IMR-90 (cell line): ENCODE measurements at regions not wholly inside any gene's neighbourhood (a gene's known extent, or its start where the extent isn't known, plus 50 kb on each side); places are given as distances from the start of the nearest gene placed in this dataset.

ENCODE experiments used
- ATAC-seq: fragments of 200-7000 bp; cut with Tn5 transposase; 2 replicates; pipeline ENCODE4 v1.9.1; 2020; ENCODE audit warnings: low read depth, mild to moderate bottlenecking, moderate library complexity
- BruUV-seq: library from RNA; stranded (reverse); fragments of 400-500 nt; replicated peaks from 2 replicates; lab custom pipeline; 2021; lab: Mats Ljungman, UMichigan
- CTCF ChIA-PET: fragments of 300-600 bp; formaldehyde crosslinking; extraction: SDS; loops from one replicate; lab custom pipeline; 2021; ENCODE audit warnings: antibody characterized with exemption; lab: Yijun Ruan, JAX
- POLR2A ChIA-PET: fragments of 300-600 bp; sonication (Branson Sonifier 250); formaldehyde crosslinking; loops from one replicate; lab custom pipeline; 2022; ENCODE audit warnings: antibody characterized with exemption; ENCODE audit not compliant: unreplicated experiment; lab: Charles Lee
- DNase-seq: peaks from one replicate; pipeline ENCODE4 v3.0.0; 2013
- H2AFZ ChIP-seq: replicated peaks from 2 replicates; pipeline ENCODE3; 2013; ENCODE audit warnings: low read length, mild to moderate bottlenecking; ENCODE audit not compliant: poor library complexity
- H2AK5ac ChIP-seq: 2 replicates; pipeline ENCODE4 v1.6.1; 2013; ENCODE audit warnings: low read depth, low read length, inconsistent platforms
- H2AK9ac ChIP-seq: replicated peaks from 2 replicates; pipeline ENCODE3; 2013; ENCODE audit warnings: mild to moderate bottlenecking, low read depth, low read length, moderate library complexity; ENCODE audit not compliant: poor library complexity
- H2BK120ac ChIP-seq: 2 replicates; pipeline ENCODE4 v1.6.1; 2013; ENCODE audit warnings: low read depth, low read length, inconsistent platforms
- H2BK15ac ChIP-seq: 3 replicates; pipeline ENCODE4 v1.6.1; 2013; ENCODE audit warnings: low read depth, low read length, inconsistent platforms
- H2BK20ac ChIP-seq: 2 replicates; pipeline ENCODE4 v1.6.1; 2013; ENCODE audit warnings: low read depth, mild to moderate bottlenecking, inconsistent platforms, low read length, moderate library complexity
- H2BK5ac ChIP-seq: 2 replicates; pipeline ENCODE4 v1.6.1; 2013; ENCODE audit warnings: mild to moderate bottlenecking, low read depth, low read length, inconsistent platforms; ENCODE audit not compliant: poor library complexity, severe bottlenecking
- H3K14ac ChIP-seq: replicated peaks from 2 replicates; pipeline ENCODE4 v1.6.1; 2013; ENCODE audit warnings: low read depth, low read length, inconsistent platforms
- H3K18ac ChIP-seq: 2 replicates; pipeline ENCODE4 v1.6.1; 2013; ENCODE audit warnings: low read depth, low read length, control low read depth
- H3K23ac ChIP-seq: 2 replicates; pipeline ENCODE4 v1.6.1; 2013; ENCODE audit warnings: low read depth, low read length, inconsistent platforms
- H3K27ac ChIP-seq: 2 replicates; pipeline ENCODE4 v1.5.1; 2013; ENCODE audit warnings: mild to moderate bottlenecking, control low read depth, low read length; ENCODE audit not compliant: insufficient read depth
- H3K27me3 ChIP-seq: 2 replicates; pipeline ENCODE4 v1.6.1; 2013; ENCODE audit warnings: low read length; ENCODE audit not compliant: control insufficient read depth, insufficient read depth
- H3K36me3 ChIP-seq: 2 replicates; pipeline ENCODE4 v1.6.1; 2013; ENCODE audit warnings: low read length, mixed read lengths; ENCODE audit not compliant: control insufficient read depth, insufficient read depth
- H3K4ac ChIP-seq: 2 replicates; pipeline ENCODE4 v1.6.1; 2013; ENCODE audit warnings: low read depth, low read length, inconsistent platforms
- H3K4me1 ChIP-seq: 2 replicates; pipeline ENCODE4 v1.6.1; 2013; ENCODE audit warnings: low read length, mixed read lengths; ENCODE audit not compliant: control insufficient read depth, insufficient read depth
- H3K4me2 ChIP-seq: 2 replicates; pipeline ENCODE4 v1.6.1; 2013; ENCODE audit warnings: low read depth, mild to moderate bottlenecking, control low read depth, low read length, moderate library complexity
- H3K4me3 ChIP-seq: 2 replicates; pipeline ENCODE4 v1.5.1; 2013; ENCODE audit warnings: low read depth, mild to moderate bottlenecking, control low read depth, low read length, moderate library complexity; ENCODE audit not compliant: insufficient read depth
- H3K56ac ChIP-seq: 2 replicates; pipeline ENCODE4 v1.6.1; 2013; ENCODE audit warnings: low read length, inconsistent platforms; ENCODE audit not compliant: insufficient read depth; ENCODE audit errors: extremely low read depth
- H3K79me1 ChIP-seq, 2 experiments: 2 replicates each; pipeline ENCODE4 v1.6.1; 2013; ENCODE audit warnings: low read length in 2 of 2, inconsistent platforms in 1 of 2, low read depth in 1 of 2
- H3K9ac ChIP-seq: 2 replicates; pipeline ENCODE4 v1.6.1; 2013; ENCODE audit warnings: low read depth, low read length, control low read depth
- H3K9me1 ChIP-seq: 2 replicates; pipeline ENCODE4 v1.6.1; 2013; ENCODE audit warnings: low read length, inconsistent platforms; ENCODE audit not compliant: insufficient read depth
- H3K9me3 ChIP-seq: 2 replicates; pipeline ENCODE4 v1.6.1; 2013; ENCODE audit warnings: low read length; ENCODE audit not compliant: control insufficient read depth, insufficient read depth
- H4K20me1 ChIP-seq: 2 replicates; pipeline ENCODE4 v1.6.1; 2013; ENCODE audit warnings: low read length, inconsistent platforms; ENCODE audit not compliant: insufficient read depth
- H4K5ac ChIP-seq: 2 replicates; pipeline ENCODE4 v1.6.1; 2013; ENCODE audit warnings: mild to moderate bottlenecking, low read depth, low read length, control low read depth
- H4K8ac ChIP-seq, 2 experiments: 2 replicates each; pipeline ENCODE4 v1.6.1; 2013; ENCODE audit warnings: low read depth in 2 of 2, low read length in 2 of 2, control low read depth in 1 of 2, inconsistent platforms in 1 of 2
- H4K91ac ChIP-seq: 2 replicates; pipeline ENCODE4 v1.6.1; 2013; ENCODE audit warnings: low read depth, low read length, inconsistent platforms; ENCODE audit not compliant: insufficient read depth
- BHLHE40 ChIP-seq: fragments of 150-350 bp; IDR thresholded peaks from 2 replicates; pipeline ENCODE4 v1.6.1; 2016; ENCODE audit warnings: mild to moderate bottlenecking, low read depth, low read length
- CEBPB ChIP-seq: IDR thresholded peaks from 2 replicates; pipeline ENCODE4 v1.6.1; 2012; ENCODE audit warnings: low read depth, low read length, improper control_type of control experiment
- CHD1 ChIP-seq: IDR thresholded peaks from 2 replicates; pipeline ENCODE4 v1.6.1; 2012; ENCODE audit warnings: low read depth, low read length, improper control_type of control experiment
- ELK1 ChIP-seq: fragments of 150-350 bp; IDR thresholded peaks from 2 replicates; pipeline ENCODE4 v1.6.1; 2016; ENCODE audit warnings: low read depth, mild to moderate bottlenecking, low read length, moderate library complexity, borderline replicate concordance
- FOS ChIP-seq: fragments of 150-350 bp; IDR thresholded peaks from 2 replicates; pipeline ENCODE4 v1.6.1; 2016; ENCODE audit warnings: low read depth, low read length
- MAZ ChIP-seq: IDR thresholded peaks from 2 replicates; pipeline ENCODE4 v1.6.1; 2012; ENCODE audit warnings: low read depth, mild to moderate bottlenecking, low read length, improper control_type of control experiment, moderate library complexity, borderline replicate concordance
- MXI1 ChIP-seq: IDR thresholded peaks from 2 replicates; pipeline ENCODE4 v1.6.1; 2012; ENCODE audit warnings: low read depth, mild to moderate bottlenecking, low read length, moderate library complexity, borderline replicate concordance
- POLR2A ChIP-seq: IDR thresholded peaks from 2 replicates; pipeline ENCODE4 v1.6.1; 2012; ENCODE audit warnings: mild to moderate bottlenecking, low read depth, low read length
- RAD21 ChIP-seq: IDR thresholded peaks from 2 replicates; pipeline ENCODE4 v1.6.1; 2012; ENCODE audit warnings: low read length, improper control_type of control experiment
- RFX5 ChIP-seq: IDR thresholded peaks from 2 replicates; pipeline ENCODE4 v1.8.0; 2012; ENCODE audit warnings: low read depth, mild to moderate bottlenecking, low read length, moderate library complexity
- SMC3 ChIP-seq: fragments of 150-350 bp; IDR thresholded peaks from 2 replicates; pipeline ENCODE4 v1.6.1; 2016; ENCODE audit warnings: low read depth, mild to moderate bottlenecking, antibody characterized with exemption, low read length, moderate library complexity
- USF2 ChIP-seq: fragments of 150-350 bp; IDR thresholded peaks from 2 replicates; pipeline ENCODE4 v1.6.1; 2017; ENCODE audit warnings: mild to moderate bottlenecking, antibody characterized with exemption, low read length, low read depth
- WGBS, 2 experiments: methylation state at CpG; one replicate each; pipeline versions ENCODE4 v1.1.5 to v1.1.7; 2013; ENCODE audit warnings: missing lambda C conversion rate in 2 of 2; ENCODE audit not compliant: insufficient read length in 1 of 2; ENCODE audit errors: extremely low coverage in 2 of 2; 5-methylcytosine and 5-hydroxymethylcytosine counted together
- dilution Hi-C: fragments of 300-500 bp; cut with HindIII; formaldehyde crosslinking; loops from one replicate; pipeline ENCODE4 v1.14.3; 2018; ENCODE audit warnings: low sequenced_read_pairs; ENCODE audit not compliant: unreplicated experiment
- in situ Hi-C: fragments of 300-500 bp; cut with MboI; formaldehyde crosslinking; loops from 3 replicates; pipeline ENCODE4 v1.14.3; 2019; ENCODE audit warnings: low sequenced_read_pairs, inconsistent platforms, mixed read lengths
- intact Hi-C: fragments of 100-400 bp; cut with micrococcal nuclease; formaldehyde crosslinking; loops from 2 replicates; pipeline ENCODE4 v1.10.0; 2022

- TF ChIP-seq USF2, result no peak
- peak; percentile 86 for TF ChIP-seq MAZ
- 0 out of 2 replicates have a peak, but pooled peaks have one; percentile 16 for TF ChIP-seq RAD21
Observed at GRCh38 chr1:9473032-9473807, 66.0 kb upstream of the SLC25A33 start (continued).

GRCh38 chr1:9475061-9475627 is 64.1 kb upstream of the SLC25A33 start:
- no peak overlapping the region for H3K9ac ChIP-seq
- in situ Hi-C loops, result loop anchor here (25.0 kb wide), 2 partner anchors 338 to 563 kb away; partner anchors contain the start of gene GPR157
- no peak for TF ChIP-seq MXI1
- no peak for TF ChIP-seq CEBPB
- TF ChIP-seq USF2, result no peak
- TF ChIP-seq SMC3, result no peak
- no peak for TF ChIP-seq RFX5
- no peak for TF ChIP-seq BHLHE40
- no peak for TF ChIP-seq CHD1
- no peak for TF ChIP-seq ELK1
- TF ChIP-seq POLR2A, result no peak
- TF ChIP-seq FOS, result no peak

More at GRCh38 chr1:9475061-9475627, 64.1 kb upstream of the SLC25A33 start:
- H2AK9ac ChIP-seq, result no peak overlapping the region
- H3K14ac ChIP-seq, result no peak overlapping the region
- H2BK120ac ChIP-seq, result no peak overlapping the region
- CTCF ChIA-PET, result interaction anchor here (0.6 to 1.2 kb wide), 2 partner anchors 15 to 20 kb away, joined by 3 to 4 read pairs; no protein-coding TSS in a partner anchor
- H3K79me1 ChIP-seq, result no peaks in the 10 kb centered on the region
- POLR2A ChIA-PET, result no interaction called here
- no peak for DNase-seq
- no peaks in the 10 kb centered on the region for H3K36me3 ChIP-seq
- H4K8ac ChIP-seq, result no peak overlapping the region
- H2AK5ac ChIP-seq, result no peak overlapping the region
- H2BK5ac ChIP-seq, result no peak overlapping the region
- H3K23ac ChIP-seq, result no peak overlapping the region
- dilution Hi-C loops, result no loop called here
- no peak overlapping the region for H4K91ac ChIP-seq
- H3K4me1 ChIP-seq, result peaks cover 3% of the 10 kb centered on the region; the same call in 1 of the 2 replicates
- H2BK15ac ChIP-seq, result no peak overlapping the region
- H3K18ac ChIP-seq, result no peak overlapping the region
- H4K5ac ChIP-seq, result no peak overlapping the region
- H3K4ac ChIP-seq, result no peak overlapping the region
- no peak overlapping the region for H2AFZ ChIP-seq
- no peak for ATAC-seq
- no peaks in the 10 kb centered on the region; the same call in 1 of the 2 replicates for H3K27me3 ChIP-seq
- no peak overlapping the region for H3K56ac ChIP-seq
- H3K9me3 ChIP-seq, result no peaks in the 10 kb centered on the region
- no TSS peak for BruUV-seq
- intact Hi-C loops, result no loop called here
- no peak overlapping the region for H3K27ac ChIP-seq
- no peaks in the 10 kb centered on the region for H4K20me1 ChIP-seq
- no peak overlapping the region for H3K4me2 ChIP-seq
- no peak overlapping the region for H3K4me3 ChIP-seq
- 84% methylated on average over 5 of the region's 15 CpGs; no CpG with 5 or more reads in 1 of the 2 experiments for WGBS, 2 experiments
- no peak overlapping the region for H2BK20ac ChIP-seq
- H3K9me1 ChIP-seq, result 0 out of 2 replicates have a peak, but pooled peaks cover 2% of the 10 kb centered on the region
